Panc1 (cell line): ENCODE measurements at regions not wholly inside any gene's neighbourhood (a gene's known extent, or its start where the extent isn't known, plus 50 kb on each side); places are given as distances from the start of the nearest gene placed in this dataset.

ENCODE experiments used
- CTCF ChIP-seq: fragments of 450-650 bp; IDR thresholded peaks from 2 replicates; pipeline ENCODE4 v1.5.1; 2017; ENCODE audit warnings: mild to moderate bottlenecking
- TF ChIP-seq, protein P1 (sequence below), 2 experiments: IDR thresholded peaks; 2 replicates each; pipeline ENCODE4 v1.6.1; 2011 to 2012; ENCODE audit warnings: low read depth in 2 of 2, control low read depth in 1 of 2, low read length in 1 of 2, mild to moderate bottlenecking in 1 of 2, moderate library complexity in 1 of 2; ENCODE audit not compliant: insufficient read depth in 1 of 2

- TF ChIP-seq, protein P1, sequence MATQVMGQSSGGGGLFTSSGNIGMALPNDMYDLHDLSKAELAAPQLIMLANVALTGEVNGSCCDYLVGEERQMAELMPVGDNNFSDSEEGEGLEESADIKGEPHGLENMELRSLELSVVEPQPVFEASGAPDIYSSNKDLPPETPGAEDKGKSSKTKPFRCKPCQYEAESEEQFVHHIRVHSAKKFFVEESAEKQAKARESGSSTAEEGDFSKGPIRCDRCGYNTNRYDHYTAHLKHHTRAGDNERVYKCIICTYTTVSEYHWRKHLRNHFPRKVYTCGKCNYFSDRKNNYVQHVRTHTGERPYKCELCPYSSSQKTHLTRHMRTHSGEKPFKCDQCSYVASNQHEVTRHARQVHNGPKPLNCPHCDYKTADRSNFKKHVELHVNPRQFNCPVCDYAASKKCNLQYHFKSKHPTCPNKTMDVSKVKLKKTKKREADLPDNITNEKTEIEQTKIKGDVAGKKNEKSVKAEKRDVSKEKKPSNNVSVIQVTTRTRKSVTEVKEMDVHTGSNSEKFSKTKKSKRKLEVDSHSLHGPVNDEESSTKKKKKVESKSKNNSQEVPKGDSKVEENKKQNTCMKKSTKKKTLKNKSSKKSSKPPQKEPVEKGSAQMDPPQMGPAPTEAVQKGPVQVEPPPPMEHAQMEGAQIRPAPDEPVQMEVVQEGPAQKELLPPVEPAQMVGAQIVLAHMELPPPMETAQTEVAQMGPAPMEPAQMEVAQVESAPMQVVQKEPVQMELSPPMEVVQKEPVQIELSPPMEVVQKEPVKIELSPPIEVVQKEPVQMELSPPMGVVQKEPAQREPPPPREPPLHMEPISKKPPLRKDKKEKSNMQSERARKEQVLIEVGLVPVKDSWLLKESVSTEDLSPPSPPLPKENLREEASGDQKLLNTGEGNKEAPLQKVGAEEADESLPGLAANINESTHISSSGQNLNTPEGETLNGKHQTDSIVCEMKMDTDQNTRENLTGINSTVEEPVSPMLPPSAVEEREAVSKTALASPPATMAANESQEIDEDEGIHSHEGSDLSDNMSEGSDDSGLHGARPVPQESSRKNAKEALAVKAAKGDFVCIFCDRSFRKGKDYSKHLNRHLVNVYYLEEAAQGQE (IDR thresholded peaks at IDR 0.05; ENCODE audit: insufficient read depth in 1 of 2, low read depth in 2 of 2, low read length in 1 of 2): no peak
- TF ChIP-seq CTCF: no peak
Measured at GRCh38 chr9:108586471-108587139, 269.2 kb downstream of the ACTL7B start.
